Lower leg skin (tissue), 4 donors: ENCODE measurements at regions not wholly inside any gene's neighbourhood (a gene's known extent, or its start where the extent isn't known, plus 50 kb on each side); places are given as distances from the start of the nearest gene placed in this dataset.
"Not testable (repeated sequence)": the region's sequence is repeated elsewhere in the genome, so short reads cannot be mapped to it uniquely, and the experiment has no call there.

Experiments
- DNase-seq, 2 donors: peaks; one replicate each; pipeline ENCODE4 v3.0.0-alpha.2; 2019; ENCODE audit warnings: low spot score in 2 of 2
- H3K4me3 ChIP-seq: fragments of 200-600 bp; sonication (generic); 2 replicates; pipeline ENCODE4 v1.5.1; 2017; ENCODE audit warnings: mild to moderate bottlenecking, low read depth; ENCODE audit not compliant: poor library complexity, severe bottlenecking
- POLR2A ChIP-seq, 2 donors: fragments of 450-650 bp; IDR thresholded peaks; one replicate each; pipeline ENCODE4 v1.6.1; 2016 to 2017; ENCODE audit warnings: antibody characterized with exemption in 2 of 2, mild to moderate bottlenecking in 1 of 2, moderate library complexity in 1 of 2
- WGBS, 2 donors: methylation state at CpG; one replicate each; pipeline ENCODE4 v1.1.5; 2018; 5-methylcytosine and 5-hydroxymethylcytosine counted together
- intact Hi-C: fragments of 100-400 bp; cut with DNase I; formaldehyde crosslinking; loops from one replicate; pipeline ENCODE4 v1.15.0; 2023; ENCODE audit warnings: low total_unique reads
- TF ChIP-seq, protein P1 (sequence below), 3 donors: fragments of 450-650 bp; IDR thresholded peaks; one replicate each; pipeline ENCODE4 v1.5.1; 2016; ENCODE audit warnings: antibody characterized with exemption in 3 of 3, mild to moderate bottlenecking in 3 of 3, moderate library complexity in 2 of 3

DNA sequence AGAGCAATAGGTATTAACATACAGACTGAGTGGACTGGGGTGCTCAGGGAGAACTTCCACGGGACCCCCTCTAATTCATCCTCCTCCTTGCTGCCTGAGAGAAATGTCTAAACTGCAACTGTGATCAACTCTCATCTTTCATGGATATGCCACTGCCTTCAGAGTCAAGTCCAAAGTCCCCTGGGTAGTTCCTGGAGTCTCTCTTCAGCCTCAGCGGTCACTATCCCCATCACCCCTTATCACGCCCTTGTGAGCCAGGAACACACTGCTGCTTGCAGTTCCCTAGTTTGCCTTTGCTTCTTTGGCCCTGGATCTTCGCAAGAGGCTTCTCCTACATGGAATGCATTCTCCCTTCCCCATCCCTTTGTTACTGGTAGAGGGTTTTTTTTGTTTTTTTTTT lies 58.7 kb upstream of the AUTS2 start:
- DNase-seq, result peak in 1 of 2 donors; percentile 39
- intact Hi-C loops, result no loop called here
- whole genome bisulfite sequencing, 2 donors, result 89 to 93% methylated on average over 4 of the region's 4 CpGs
- no peak overlapping the region for H3K4me3 ChIP-seq
- TF ChIP-seq POLR2A (IDR thresholded peaks at IDR 0.05), result no peak
- TF ChIP-seq, protein P1, sequence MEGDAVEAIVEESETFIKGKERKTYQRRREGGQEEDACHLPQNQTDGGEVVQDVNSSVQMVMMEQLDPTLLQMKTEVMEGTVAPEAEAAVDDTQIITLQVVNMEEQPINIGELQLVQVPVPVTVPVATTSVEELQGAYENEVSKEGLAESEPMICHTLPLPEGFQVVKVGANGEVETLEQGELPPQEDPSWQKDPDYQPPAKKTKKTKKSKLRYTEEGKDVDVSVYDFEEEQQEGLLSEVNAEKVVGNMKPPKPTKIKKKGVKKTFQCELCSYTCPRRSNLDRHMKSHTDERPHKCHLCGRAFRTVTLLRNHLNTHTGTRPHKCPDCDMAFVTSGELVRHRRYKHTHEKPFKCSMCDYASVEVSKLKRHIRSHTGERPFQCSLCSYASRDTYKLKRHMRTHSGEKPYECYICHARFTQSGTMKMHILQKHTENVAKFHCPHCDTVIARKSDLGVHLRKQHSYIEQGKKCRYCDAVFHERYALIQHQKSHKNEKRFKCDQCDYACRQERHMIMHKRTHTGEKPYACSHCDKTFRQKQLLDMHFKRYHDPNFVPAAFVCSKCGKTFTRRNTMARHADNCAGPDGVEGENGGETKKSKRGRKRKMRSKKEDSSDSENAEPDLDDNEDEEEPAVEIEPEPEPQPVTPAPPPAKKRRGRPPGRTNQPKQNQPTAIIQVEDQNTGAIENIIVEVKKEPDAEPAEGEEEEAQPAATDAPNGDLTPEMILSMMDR (IDR thresholded peaks at IDR 0.05), result no peak

DNA sequence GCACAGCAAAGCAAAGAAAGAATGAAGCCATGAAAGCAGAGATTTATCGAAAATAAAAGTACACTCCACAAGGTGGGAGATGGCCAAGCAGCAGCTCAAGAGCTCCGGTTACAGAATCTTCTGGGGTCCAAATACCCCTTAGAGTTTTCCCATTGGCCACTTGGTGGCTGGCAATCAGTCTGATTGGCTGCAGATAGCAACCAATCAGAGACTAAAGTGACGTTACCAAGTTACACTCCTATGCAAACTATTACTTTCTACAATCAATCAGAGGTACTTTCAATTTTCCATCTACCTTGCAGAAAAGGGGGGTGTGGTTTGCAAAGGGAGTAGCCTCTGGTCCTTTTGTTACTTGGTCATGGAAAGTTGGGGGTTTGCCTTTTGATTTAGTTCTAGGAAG lies 58.0 kb upstream of the AUTS2 start:
- intact Hi-C loops, result no loop called here
- DNase-seq, result no peak
- TF ChIP-seq, protein P1 (IDR thresholded peaks at IDR 0.05), result no peak
- 90 to 93% methylated on average over 3 of the region's 3 CpGs for WGBS, 2 donors
- no peak overlapping the region for H3K4me3 ChIP-seq

DNA sequence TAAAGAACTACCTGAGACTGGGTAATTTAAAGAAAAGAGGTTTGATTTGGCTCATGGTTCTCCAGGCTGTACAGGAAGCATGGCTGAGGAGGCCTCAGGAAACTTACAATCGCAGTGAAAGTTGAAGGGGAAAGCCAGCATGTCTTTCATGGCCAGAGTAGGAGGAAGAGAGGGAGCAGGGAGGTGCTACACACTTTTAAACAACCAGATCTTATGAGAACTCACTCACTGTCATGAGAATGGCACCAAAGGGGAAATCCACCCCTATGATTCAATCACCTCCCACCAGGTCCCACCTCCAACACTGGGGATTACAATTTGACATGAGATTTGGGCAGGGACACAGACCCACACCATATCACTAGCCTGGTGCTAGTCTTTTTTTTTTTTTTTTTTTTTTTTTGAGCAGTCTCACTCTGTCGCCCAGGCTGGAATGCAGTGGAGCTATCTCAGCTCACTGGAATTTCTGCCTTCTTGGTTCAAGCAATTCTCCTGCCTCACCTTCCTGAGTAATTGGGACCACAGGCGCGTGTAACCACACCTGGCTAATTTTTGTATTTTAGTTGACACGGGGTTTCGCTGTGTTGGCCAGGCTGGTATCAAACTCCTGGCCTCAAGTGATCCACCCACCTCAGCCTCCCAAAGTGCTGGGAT lies 56.4 kb upstream of the AUTS2 start:
- intact Hi-C loops, H3K4me3 ChIP-seq: not testable (repeated sequence)
- DNase-seq, result peak in 1 of 2 donors; percentile 10
- 87 to 92% methylated on average over 6 of the region's 6 CpGs for WGBS, 2 donors

DNA sequence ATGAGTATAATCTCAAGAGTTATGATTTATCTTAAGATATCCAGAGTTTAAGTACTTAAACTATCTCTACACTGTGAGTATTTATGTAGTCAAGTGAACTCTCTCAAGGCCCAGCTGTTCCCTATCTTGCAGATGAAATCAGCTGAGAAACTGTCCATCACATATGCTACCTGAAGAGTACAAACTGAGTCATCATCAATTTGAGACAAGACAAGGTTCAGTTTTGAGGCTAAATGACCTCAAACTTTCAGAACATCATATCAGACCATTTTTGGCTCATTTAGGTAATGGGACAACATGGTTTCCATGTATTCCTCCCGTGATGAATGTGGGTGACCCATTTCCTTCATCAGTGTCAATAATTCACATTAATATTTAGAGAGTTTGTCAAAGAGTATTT lies 53.1 kb upstream of the AUTS2 start:
- no peak for DNase-seq
- intact Hi-C loops, result no loop called here
- WGBS, 2 donors, result 81 to 83% methylated on average over 1 of the region's 1 CpG
- H3K4me3 ChIP-seq, result no peak overlapping the region
- TF ChIP-seq, protein P1 (IDR thresholded peaks at IDR 0.05), result no peak
- TF ChIP-seq POLR2A (IDR thresholded peaks at IDR 0.05), result no peak
